ENCODE measurements at regions not wholly inside any gene's neighbourhood (a gene's known extent, or its start where the extent isn't known, plus 50 kb on each side); places are given as distances from the start of the nearest gene placed in this dataset.

GRCh38 chr14:100473249-100473648 is 114.0 kb downstream of the BEGAIN start:
- 86 to 97% methylated on average over 3 of the region's 3 CpGs for WGBS, 2 donors
- TF ChIP-seq CTCF (IDR thresholded peaks at IDR 0.05), result no peak
- no peak for TF ChIP-seq POLR2A (IDR thresholded peaks at IDR 0.05)
- intact Hi-C loops (cut with DNase I; ENCODE audit: low total_unique reads), result no loop called here

DNA sequence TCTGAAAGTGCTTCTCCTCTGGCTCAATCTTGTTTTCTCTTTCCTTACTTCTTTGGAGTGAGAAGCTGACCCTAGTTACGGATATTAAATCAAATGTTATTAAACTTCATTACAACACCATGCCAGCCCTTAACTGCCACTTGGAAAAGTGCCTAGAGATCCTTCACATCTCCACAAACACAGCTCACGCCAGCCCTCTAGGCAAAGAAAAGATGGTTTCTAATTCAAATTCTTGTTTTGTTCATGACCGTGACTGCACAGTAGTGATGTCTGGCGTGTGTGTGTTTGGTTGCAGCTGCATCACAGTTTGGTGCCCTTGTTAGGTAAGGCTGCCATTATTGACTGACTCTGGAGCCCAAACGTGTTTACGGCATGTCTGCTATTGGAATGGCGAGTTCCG is 113.0 kb downstream of the BEGAIN start:
- TF ChIP-seq CTCF (IDR thresholded peaks at IDR 0.05) (no peak), POLR2A (IDR thresholded peaks at IDR 0.05) (no peak)
- intact Hi-C loops (cut with DNase I; ENCODE audit: low total_unique reads), result no loop called here
- 92% methylated on average over 8 of the region's 8 CpGs for WGBS, 2 donors
- DNase-seq (ENCODE audit: low spot score in 2 of 2), result no peak
- H3K4me3 ChIP-seq (ENCODE audit: low read depth, poor library complexity, severe bottlenecking), result no peak overlapping the region

More at GRCh38 chr14:100473249-100473648, 114.0 kb downstream of the BEGAIN start:
- H3K4me3 ChIP-seq (ENCODE audit: low read depth, poor library complexity, severe bottlenecking), result no peak overlapping the region
- DNase-seq (ENCODE audit: low spot score in 2 of 2), result no peak

- H3K4me3 ChIP-seq (ENCODE audit: low read depth, poor library complexity, severe bottlenecking), result no peak overlapping the region
- TF ChIP-seq POLR2A (IDR thresholded peaks at IDR 0.05) (no peak), CTCF (IDR thresholded peaks at IDR 0.05) (no peak)
- intact Hi-C loops (cut with DNase I; ENCODE audit: low total_unique reads), result no loop called here
- DNase-seq (ENCODE audit: low spot score in 2 of 2), result no peak
- WGBS, 2 donors, result 96 to 97% methylated on average over 7 of the region's 7 CpGs
Observed at GRCh38 chr14:100475268-100475667, 111.9 kb downstream of the BEGAIN start.

GRCh38 chr14:100476012-100476822 is 111.0 kb downstream of the BEGAIN start:
- H3K4me3 ChIP-seq (ENCODE audit: low read depth, poor library complexity, severe bottlenecking), result no peak overlapping the region
- WGBS, 2 donors, result 93 to 94% methylated on average over 14 of the region's 14 CpGs
- TF ChIP-seq POLR2A (IDR thresholded peaks at IDR 0.05) (no peak), CTCF (IDR thresholded peaks at IDR 0.05) (peak in 1 of 3 donors; percentile 20)
- DNase-seq (ENCODE audit: low spot score in 2 of 2), result no peak
- intact Hi-C loops (cut with DNase I; ENCODE audit: low total_unique reads), result no loop called here

- 93 to 95% methylated on average over 4 of the region's 4 CpGs for WGBS, 2 donors
- no peak for DNase-seq (ENCODE audit: low spot score in 2 of 2)
- intact Hi-C loops (cut with DNase I; ENCODE audit: low total_unique reads), result no loop called here
- no peak overlapping the region for H3K4me3 ChIP-seq (ENCODE audit: low read depth, poor library complexity, severe bottlenecking)
- TF ChIP-seq CTCF (IDR thresholded peaks at IDR 0.05) (no peak), POLR2A (IDR thresholded peaks at IDR 0.05) (no peak)
Observed at GRCh38 chr14:100484531-100485267, 102.5 kb downstream of the BEGAIN start.
